Activated CD8-positive, alpha-beta memory T cell treated with anti-CD3 and anti-CD28 coated beads, Interleukin-2, amount 50 U/mL, for 1 hour (primary cell): ENCODE measurements at regions not wholly inside any gene's neighbourhood (a gene's known extent, or its start where the extent isn't known, plus 50 kb on each side); places are given as distances from the start of the nearest gene placed in this dataset.
"Not testable (repeated sequence)": the region's sequence is repeated elsewhere in the genome, so short reads cannot be mapped to it uniquely, and the experiment has no call there.

Experiments used
- DNase-seq: peaks from one replicate; pipeline ENCODE4 v3.0.0-alpha.2; 2020; ENCODE audit errors: extremely low read depth

GRCh38 chr7:87007038-87007437, 52.4 kb downstream of the ELAPOR2 start:
- DNase-seq, result no peak

GRCh38 chr7:87004956-87005355, 54.5 kb downstream of the ELAPOR2 start:
- no peak for DNase-seq

GRCh38 chr7:87003872-87004798, 55.3 kb downstream of the ELAPOR2 start:
- no peak for DNase-seq

- DNase-seq, result no peak
Measured at GRCh38 chr7:87001214-87001613, 58.2 kb downstream of the ELAPOR2 start.

- DNase-seq, result no peak
Measured at GRCh38 chr7:87000344-87000743, 59.1 kb downstream of the ELAPOR2 start.

GRCh38 chr7:86999750-87000149, 59.7 kb downstream of the ELAPOR2 start:
- no peak for DNase-seq

GRCh38 chr7:86995814-86996213, 63.6 kb downstream of the ELAPOR2 start:
- DNase-seq, result no peak

- no peak for DNase-seq
Measured at GRCh38 chr7:86995052-86995725, 64.3 kb downstream of the ELAPOR2 start.

- no peak for DNase-seq
Measured at GRCh38 chr7:86991771-86992191, 67.7 kb downstream of the ELAPOR2 start.

GRCh38 chr7:86991093-86991769, 68.2 kb downstream of the ELAPOR2 start:
- DNase-seq, result no peak

GRCh38 chr7:86989407-86989806, 70.0 kb downstream of the ELAPOR2 start:
- no peak for DNase-seq

- DNase-seq, result not testable (repeated sequence)
Measured at GRCh38 chr7:86987834-86988233, 71.6 kb downstream of the ELAPOR2 start.

- not testable (repeated sequence) for DNase-seq
Measured at GRCh38 chr7:86987358-86987757, 72.1 kb downstream of the ELAPOR2 start.

- not testable (repeated sequence) for DNase-seq
Measured at GRCh38 chr7:86985342-86985741, 74.1 kb downstream of the ELAPOR2 start.

- not testable (repeated sequence) for DNase-seq
Measured at GRCh38 chr7:86983654-86984053, 75.8 kb downstream of the ELAPOR2 start.

- not testable (repeated sequence) for DNase-seq
Measured at GRCh38 chr7:86981937-86982336, 77.5 kb downstream of the ELAPOR2 start.

GRCh38 chr7:86981127-86981526, 78.3 kb downstream of the ELAPOR2 start:
- no peak for DNase-seq

GRCh38 chr7:86980223-86980622, 79.2 kb downstream of the ELAPOR2 start:
- no peak for DNase-seq

GRCh38 chr7:86978808-86979506, 80.5 kb downstream of the ELAPOR2 start:
- peak; percentile 7 for DNase-seq

- DNase-seq, result no peak
Measured at GRCh38 chr7:86976958-86977357, 82.5 kb downstream of the ELAPOR2 start.

- no peak for DNase-seq
Measured at GRCh38 chr7:86975914-86976313, 83.5 kb downstream of the ELAPOR2 start.

- no peak for DNase-seq
Measured at GRCh38 chr7:86975449-86975848, 84.0 kb downstream of the ELAPOR2 start.
